Neural cell (in vitro differentiated cells): ENCODE measurements at regions not wholly inside any gene's neighbourhood (a gene's known extent, or its start where the extent isn't known, plus 50 kb on each side); places are given as distances from the start of the nearest gene placed in this dataset.

Source experiments
- CTCF ChIP-seq: fragments of 450-650 bp; IDR thresholded peaks from 2 replicates; pipeline ENCODE4 v1.5.1; 2014; ENCODE audit warnings: antibody characterized with exemption, mild to moderate bottlenecking, moderate library complexity; ENCODE audit not compliant: poor library complexity, severe bottlenecking
- POLR2AphosphoS5 ChIP-seq: IDR thresholded peaks from 2 replicates; pipeline ENCODE4 v1.6.1; 2012
- RAD21 ChIP-seq: fragments of 450-650 bp; conservative IDR thresholded peaks from 2 replicates; pipeline ENCODE4 v1.6.1; 2014; ENCODE audit warnings: antibody characterized with exemption, mild to moderate bottlenecking, moderate library complexity

- no peak for TF ChIP-seq CTCF
- TF ChIP-seq RAD21, result no peak
- TF ChIP-seq POLR2AphosphoS5, result no peak
Observed at GRCh38 chr5:37988454-37989046, 148.7 kb upstream of the GDNF start.
